Pancreas (tissue), 10 donors: ENCODE measurements at regions not wholly inside any gene's neighbourhood (a gene's known extent, or its start where the extent isn't known, plus 50 kb on each side); places are given as distances from the start of the nearest gene placed in this dataset.

Experiments
- ATAC-seq, 4 donors: fragments of 200-7000 bp; cut with Tn5 transposase; one replicate each; pipeline versions ENCODE4 v1.8.0 to v1.9.1; 2020; ENCODE audit warnings: mild to moderate bottlenecking in 4 of 4, moderate library complexity in 4 of 4
- DNase-seq, 6 donors: peaks; one replicate each; pipeline ENCODE4 v3.0.0-alpha.2; 2020
- FAIRE-seq: peaks from 2 replicates; lab custom pipeline; 2012; peaks lifted over from hg19 to GRCh38; lab: Jason Lieb, UNC
- H3K27ac ChIP-seq, 4 donors: fragments of 200-600 bp; sonication (generic); 1 replicate in 3 of 4; 2 replicates in 1 of 4; pipeline versions ENCODE4 v1.5.0 to v1.8.0; 2020
- H3K27me3 ChIP-seq, 4 donors: fragments of 200-600 bp; one replicate each; pipeline ENCODE4 v1.8.0; 2021
- H3K36me3 ChIP-seq, 3 donors: fragments of 200-600 bp; sonication (generic) in 1 of 3; one replicate each; pipeline versions ENCODE4 v1.5.0 to v1.8.0; 2020 to 2021
- H3K4me1 ChIP-seq, 3 donors: fragments of 200-600 bp; one replicate each; pipeline ENCODE4 v1.8.0; 2021
- H3K4me3 ChIP-seq, 4 donors: fragments of 200-600 bp; sonication (generic) in 2 of 4; one replicate each; pipeline versions ENCODE4 v1.5.0 to v1.8.0; 2020 to 2021
- H3K9me3 ChIP-seq, 4 donors: fragments of 200-600 bp; one replicate each; pipeline ENCODE4 v1.8.0; 2021
- WGBS, 2 donors: extraction: QIAGEN DNeasy Blood & Tissue Kit; methylation state at CpG; one replicate each; pipeline ENCODE4 v1.1.7; 2013; 5-methylcytosine and 5-hydroxymethylcytosine counted together
- intact Hi-C, 3 donors: fragments of 100-400 bp; cut with DNase I; formaldehyde crosslinking; loops; one replicate each; pipeline versions ENCODE4 v1.11.1 to v1.14.2; 2022
- TF ChIP-seq, protein P1 (sequence below), 4 donors: fragments of 200-600 bp; sonication (generic) in 3 of 4; IDR thresholded peaks; one replicate each; pipeline versions ENCODE4 v1.5.0 to v1.8.0; 2021; ENCODE audit warnings: antibody characterized with exemption in 4 of 4
- donor health status: healthy with polysubstance abuse.
- donor health status: DM: no; HTN: no; CAD: no; lungs with moderate emphysema.
- donor health status: DM: no; HTN: no; CAD: no.
- donor health status: control.
- donor health status: control.
- donor health status: Bipolar disorder and iron deficiency.
- donor health status: DM: yes; HTN: yes; CAD: no.
- donor health status: DM: no; HTN: no; CAD: no.
- donor health status: DM: no; HTN: no; CAD: no.
- donor health status: DM: yes; HTN: yes; CAD: no.

DNA sequence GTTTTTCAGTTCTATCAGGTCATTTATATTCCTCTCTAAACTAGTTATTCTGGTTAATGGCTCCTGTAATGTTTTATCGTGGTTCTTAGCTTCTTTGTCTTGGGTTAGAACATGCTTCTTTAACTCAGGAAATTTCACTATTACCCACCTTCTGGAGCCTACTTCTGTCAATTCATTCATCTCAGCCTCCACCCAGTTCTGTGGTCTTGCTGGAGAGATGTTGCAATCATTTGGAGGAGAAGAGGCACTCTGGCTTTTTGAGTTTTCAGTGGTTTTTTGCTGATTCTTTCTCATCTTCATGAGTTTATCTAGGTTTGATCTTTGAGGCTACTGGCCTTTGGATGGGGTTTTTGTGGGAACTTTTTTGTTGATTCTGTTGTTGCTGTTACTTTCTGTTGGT lies 213.0 kb downstream of the BRINP2 start:
- no peak for FAIRE-seq
- Histone ChIP-seq H3K27me3 (no peaks in the 10 kb centered on the region), H3K36me3 (no peaks in the 10 kb centered on the region), H3K4me1 (no peaks in the 10 kb centered on the region), H3K9me3 (no peaks in the 10 kb centered on the region), H3K4me3 (no peak overlapping the region), H3K27ac (no peak overlapping the region)
- intact Hi-C loops = no loop called here
- TF ChIP-seq, protein P1, sequence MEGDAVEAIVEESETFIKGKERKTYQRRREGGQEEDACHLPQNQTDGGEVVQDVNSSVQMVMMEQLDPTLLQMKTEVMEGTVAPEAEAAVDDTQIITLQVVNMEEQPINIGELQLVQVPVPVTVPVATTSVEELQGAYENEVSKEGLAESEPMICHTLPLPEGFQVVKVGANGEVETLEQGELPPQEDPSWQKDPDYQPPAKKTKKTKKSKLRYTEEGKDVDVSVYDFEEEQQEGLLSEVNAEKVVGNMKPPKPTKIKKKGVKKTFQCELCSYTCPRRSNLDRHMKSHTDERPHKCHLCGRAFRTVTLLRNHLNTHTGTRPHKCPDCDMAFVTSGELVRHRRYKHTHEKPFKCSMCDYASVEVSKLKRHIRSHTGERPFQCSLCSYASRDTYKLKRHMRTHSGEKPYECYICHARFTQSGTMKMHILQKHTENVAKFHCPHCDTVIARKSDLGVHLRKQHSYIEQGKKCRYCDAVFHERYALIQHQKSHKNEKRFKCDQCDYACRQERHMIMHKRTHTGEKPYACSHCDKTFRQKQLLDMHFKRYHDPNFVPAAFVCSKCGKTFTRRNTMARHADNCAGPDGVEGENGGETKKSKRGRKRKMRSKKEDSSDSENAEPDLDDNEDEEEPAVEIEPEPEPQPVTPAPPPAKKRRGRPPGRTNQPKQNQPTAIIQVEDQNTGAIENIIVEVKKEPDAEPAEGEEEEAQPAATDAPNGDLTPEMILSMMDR (IDR thresholded peaks at IDR 0.05) = no peak
- DNase-seq = no peak
- WGBS, 2 donors = 64 to 82% methylated on average over 1 of the region's 1 CpG
- ATAC-seq = no peak

DNA sequence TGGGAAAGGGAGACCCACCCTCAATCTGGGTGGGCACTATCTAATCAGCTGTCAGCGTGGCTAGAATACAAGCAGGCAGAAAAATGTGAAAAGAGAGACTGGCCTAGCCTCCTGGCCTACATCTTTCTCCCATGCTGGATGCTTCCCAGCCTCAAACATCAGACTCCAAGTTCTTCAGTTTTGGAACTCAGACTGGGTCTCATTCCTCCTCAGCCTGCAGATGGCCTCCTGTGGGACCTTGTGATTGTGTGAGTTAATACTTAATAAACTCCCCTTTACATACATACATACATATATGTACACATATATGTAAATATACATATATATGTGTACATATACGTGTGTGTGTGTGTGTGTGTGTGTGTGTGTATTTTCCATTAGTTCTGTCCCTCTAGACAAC lies 207.1 kb downstream of the BRINP2 start:
- intact Hi-C loops = no loop called here
- DNase-seq (no peak), ATAC-seq (no peak), FAIRE-seq (no peak)
- Histone ChIP-seq H3K4me3 (no peak overlapping the region), H3K36me3 (no peaks in the 10 kb centered on the region), H3K27ac (no peak overlapping the region), H3K4me1 (no peaks in the 10 kb centered on the region), H3K9me3 (no peaks in the 10 kb centered on the region), H3K27me3 (no peaks in the 10 kb centered on the region)
- 43 to 57% methylated on average over 2 of the region's 2 CpGs for WGBS, 2 donors
- TF ChIP-seq, protein P1 (IDR thresholded peaks at IDR 0.05) = no peak

DNA sequence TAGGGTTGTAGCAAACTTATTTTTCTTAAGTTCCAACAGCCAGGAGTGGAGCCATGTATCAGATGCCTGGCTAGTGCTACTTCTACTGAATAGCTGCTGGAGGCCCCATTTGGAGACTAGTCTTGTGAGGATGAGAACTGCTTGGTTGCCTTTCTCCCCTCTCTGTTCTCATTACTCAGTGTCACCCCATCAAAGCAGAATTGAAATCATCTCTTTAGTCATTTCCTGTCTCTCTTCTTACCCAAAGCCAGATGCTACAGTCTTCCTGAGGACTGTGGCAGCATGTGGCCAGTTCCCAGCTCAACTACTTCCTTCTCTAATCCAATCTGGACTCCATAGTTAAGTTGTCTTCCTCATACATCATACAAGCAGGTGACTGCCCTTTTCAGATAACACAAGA lies 197.5 kb downstream of the BRINP2 start:
- DNase-seq (no peak), ATAC-seq (no peak), FAIRE-seq (no peak)
- intact Hi-C loops = no loop called here
- TF ChIP-seq, protein P1 (IDR thresholded peaks at IDR 0.05) = no peak
- Histone ChIP-seq H3K36me3 (no peaks in the 10 kb centered on the region), H3K4me1 (no peaks in the 10 kb centered on the region), H3K4me3 (no peak overlapping the region), H3K27me3 (no peaks in the 10 kb centered on the region), H3K9me3 (no peaks in the 10 kb centered on the region), H3K27ac (no peak overlapping the region)

DNA sequence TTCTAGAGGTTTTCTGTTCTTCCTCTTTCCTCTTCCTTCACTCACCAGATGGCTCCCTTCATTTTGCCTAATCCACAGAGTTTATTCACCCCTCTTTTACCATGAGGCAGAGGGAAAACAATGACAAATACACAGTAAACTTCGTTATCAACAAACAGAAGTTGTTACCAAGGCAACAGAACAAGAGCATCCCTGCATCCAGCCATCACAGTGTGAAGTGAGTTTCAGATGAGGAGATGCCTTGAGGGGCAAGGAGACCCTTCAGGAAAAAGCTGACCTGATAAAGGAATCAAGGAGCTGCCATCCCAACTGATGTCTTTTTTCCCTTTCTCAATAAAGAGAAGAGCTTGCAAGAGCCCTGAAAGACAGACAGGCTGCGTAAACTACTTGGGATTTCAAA lies 195.3 kb downstream of the BRINP2 start:
- H3K9me3 ChIP-seq = no peaks in the 10 kb centered on the region
- FAIRE-seq (no peak), DNase-seq (no peak), ATAC-seq (no peak)
- WGBS, 2 donors = 57 to 58% methylated on average over 2 of the region's 2 CpGs
- no peak overlapping the region for H3K4me3 ChIP-seq
- H3K4me1 ChIP-seq = no peaks in the 10 kb centered on the region
- H3K27me3 ChIP-seq = no peaks in the 10 kb centered on the region
- intact Hi-C loops = no loop called here
- H3K27ac ChIP-seq = no peak overlapping the region
- H3K36me3 ChIP-seq = no peaks in the 10 kb centered on the region
- TF ChIP-seq, protein P1 (IDR thresholded peaks at IDR 0.05) = no peak

DNA sequence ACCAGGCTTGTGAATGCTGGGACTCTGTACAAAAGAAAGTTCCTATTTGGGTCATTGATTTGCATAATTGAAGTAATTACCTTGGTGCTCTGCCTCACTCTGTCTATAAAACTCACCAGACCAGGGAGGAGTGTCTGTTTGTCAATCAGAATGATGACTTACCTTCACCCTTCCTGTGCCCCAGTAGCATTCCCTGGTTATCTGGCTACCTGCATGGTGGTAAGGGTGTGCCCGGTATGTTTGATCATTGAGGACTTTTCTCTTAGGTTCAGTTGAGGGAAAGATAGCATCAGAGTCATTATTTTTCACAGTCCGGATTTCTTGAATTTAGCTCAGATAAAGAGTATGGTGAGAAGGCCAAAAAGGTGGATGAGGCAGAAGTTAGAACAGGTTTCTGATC lies 190.0 kb downstream of the BRINP2 start:
- H3K4me3 ChIP-seq = no peak overlapping the region
- 74 to 87% methylated on average over 2 of the region's 2 CpGs for WGBS, 2 donors
- no peak overlapping the region for H3K27ac ChIP-seq
- FAIRE-seq = no peak
- no peak for ATAC-seq
- no peaks in the 10 kb centered on the region for H3K27me3 ChIP-seq
- no peaks in the 10 kb centered on the region for H3K36me3 ChIP-seq
- no peaks in the 10 kb centered on the region for H3K9me3 ChIP-seq
- H3K4me1 ChIP-seq = no peaks in the 10 kb centered on the region
- DNase-seq = no peak
- TF ChIP-seq, protein P1 (IDR thresholded peaks at IDR 0.05) = no peak
- intact Hi-C loops = no loop called here
